DND-41 (cell line): ENCODE measurements at regions not wholly inside any gene's neighbourhood (a gene's known extent, or its start where the extent isn't known, plus 50 kb on each side); places are given as distances from the start of the nearest gene placed in this dataset.

Experiments
- ATAC-seq: fragments of 200-7000 bp; cut with Tn5 transposase; 3 replicates; pipeline ENCODE4 v1.9.1; 2021; ENCODE audit warnings: low read depth; ENCODE audit not compliant: insufficient read depth
- DNase-seq: peaks from one replicate; pipeline ENCODE4 v3.0.0-alpha.2; 2020
- H2AFZ ChIP-seq: 2 replicates; pipeline ENCODE4 v1.6.0; 2012; ENCODE audit warnings: low read depth, low read length
- H3K27ac ChIP-seq: 2 replicates; pipeline ENCODE4 v1.5.1; 2012; ENCODE audit warnings: low read length, inconsistent platforms
- H3K27me3 ChIP-seq: fragments of 200-600 bp; sonication (generic); 2 replicates; pipeline ENCODE4 v1.6.0; 2012; ENCODE audit warnings: low read length, mild to moderate bottlenecking, inconsistent platforms; ENCODE audit not compliant: insufficient read depth, poor library complexity
- H3K36me3 ChIP-seq: 2 replicates; pipeline ENCODE4 v1.5.1; 2012; ENCODE audit warnings: low read length, inconsistent platforms; ENCODE audit not compliant: insufficient read depth
- H3K4me1 ChIP-seq: 2 replicates; pipeline ENCODE4 v1.5.1; 2012; ENCODE audit warnings: mild to moderate bottlenecking, low read length; ENCODE audit not compliant: insufficient read depth
- H3K4me2 ChIP-seq: 2 replicates; pipeline ENCODE4 v1.6.0; 2012; ENCODE audit warnings: mild to moderate bottlenecking, moderate library complexity, low read length, inconsistent platforms; ENCODE audit not compliant: insufficient read depth
- H3K4me3 ChIP-seq, 2 experiments: fragments of 200-600 bp in 1 of 2; shearing (Covaris generic) in 1 of 2; 2 replicates each; pipeline ENCODE4 v1.5.1; 2012 to 2016; ENCODE audit warnings: inconsistent platforms in 2 of 2, low read length in 2 of 2, mild to moderate bottlenecking in 2 of 2, low read depth in 1 of 2, moderate library complexity in 1 of 2
- H3K79me2 ChIP-seq: 2 replicates; pipeline ENCODE4 v1.6.0; 2012; ENCODE audit warnings: low read length, inconsistent platforms; ENCODE audit not compliant: insufficient read depth
- H3K9ac ChIP-seq: 2 replicates; pipeline ENCODE4 v1.6.0; 2012; ENCODE audit warnings: low read depth, mild to moderate bottlenecking, inconsistent platforms, low read length, moderate library complexity
- H3K9me3 ChIP-seq: 2 replicates; pipeline ENCODE4 v1.5.1; 2012; ENCODE audit warnings: low read length, moderate library complexity, mild to moderate bottlenecking, inconsistent platforms; ENCODE audit not compliant: insufficient read depth, severe bottlenecking
- H4K20me1 ChIP-seq: 2 replicates; pipeline ENCODE4 v1.6.0; 2012; ENCODE audit warnings: low read length; ENCODE audit not compliant: insufficient read depth
- EZH2 ChIP-seq: IDR thresholded peaks from 3 replicates; pipeline ENCODE4 v1.6.1; 2012; ENCODE audit warnings: borderline replicate concordance, low read depth, mild to moderate bottlenecking, moderate library complexity, low read length, inconsistent platforms; ENCODE audit not compliant: severe bottlenecking
- TF ChIP-seq, protein P1 (sequence below): IDR thresholded peaks from 2 replicates; pipeline ENCODE4 v1.5.1; 2012; ENCODE audit warnings: borderline replicate concordance, low read length, moderate library complexity, mild to moderate bottlenecking; ENCODE audit not compliant: poor library complexity, severe bottlenecking; ENCODE audit errors: extremely low read depth

DNA sequence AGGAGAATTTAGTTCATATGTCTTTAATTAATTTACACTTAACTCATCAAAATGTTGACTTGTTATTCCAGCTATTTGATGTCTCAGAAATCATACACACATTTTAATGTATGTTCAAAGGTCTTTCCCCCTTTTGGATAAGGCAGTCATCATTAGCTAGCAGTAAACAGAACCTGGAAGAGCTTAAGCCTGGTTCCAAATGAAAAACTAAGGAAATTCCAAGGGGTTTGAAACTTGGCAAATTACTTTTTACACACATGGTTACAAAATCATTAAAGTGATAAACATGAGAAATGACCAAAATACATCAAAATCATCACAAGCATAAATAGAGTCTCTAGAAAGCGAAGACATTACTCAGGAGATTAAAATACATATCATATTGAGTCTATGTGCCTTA lies 359.8 kb upstream of the ZNF608 start:
- no peak overlapping the region for H3K9ac ChIP-seq

DNA sequence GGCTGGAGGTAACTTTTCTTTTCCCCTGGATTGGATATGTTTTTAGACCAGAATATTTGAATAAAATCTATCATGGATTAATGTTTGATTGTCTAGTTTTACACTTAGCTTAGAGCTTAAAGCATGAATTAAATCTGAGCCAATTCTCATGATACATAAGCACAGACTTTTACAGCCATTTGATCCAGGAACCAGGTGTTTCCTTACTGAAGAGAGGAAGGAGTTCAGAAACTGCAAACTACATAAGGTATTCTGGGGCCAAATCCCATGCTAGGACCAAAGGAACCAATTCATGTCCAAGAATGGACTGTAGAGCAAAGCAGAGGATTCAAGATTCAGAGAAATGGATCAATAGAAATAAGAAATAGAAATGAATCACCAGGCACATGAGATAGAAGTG lies 360.4 kb upstream of the ZNF608 start:
- TF ChIP-seq EZH2: no peak
- TF ChIP-seq, protein P1, sequence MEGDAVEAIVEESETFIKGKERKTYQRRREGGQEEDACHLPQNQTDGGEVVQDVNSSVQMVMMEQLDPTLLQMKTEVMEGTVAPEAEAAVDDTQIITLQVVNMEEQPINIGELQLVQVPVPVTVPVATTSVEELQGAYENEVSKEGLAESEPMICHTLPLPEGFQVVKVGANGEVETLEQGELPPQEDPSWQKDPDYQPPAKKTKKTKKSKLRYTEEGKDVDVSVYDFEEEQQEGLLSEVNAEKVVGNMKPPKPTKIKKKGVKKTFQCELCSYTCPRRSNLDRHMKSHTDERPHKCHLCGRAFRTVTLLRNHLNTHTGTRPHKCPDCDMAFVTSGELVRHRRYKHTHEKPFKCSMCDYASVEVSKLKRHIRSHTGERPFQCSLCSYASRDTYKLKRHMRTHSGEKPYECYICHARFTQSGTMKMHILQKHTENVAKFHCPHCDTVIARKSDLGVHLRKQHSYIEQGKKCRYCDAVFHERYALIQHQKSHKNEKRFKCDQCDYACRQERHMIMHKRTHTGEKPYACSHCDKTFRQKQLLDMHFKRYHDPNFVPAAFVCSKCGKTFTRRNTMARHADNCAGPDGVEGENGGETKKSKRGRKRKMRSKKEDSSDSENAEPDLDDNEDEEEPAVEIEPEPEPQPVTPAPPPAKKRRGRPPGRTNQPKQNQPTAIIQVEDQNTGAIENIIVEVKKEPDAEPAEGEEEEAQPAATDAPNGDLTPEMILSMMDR: no peak
- H3K27me3 ChIP-seq: no peaks in the 10 kb centered on the region
- H3K4me1 ChIP-seq: peaks cover 15% of the 10 kb centered on the region
- H3K4me3 ChIP-seq: no peak overlapping the region
- H2AFZ ChIP-seq: no peak overlapping the region
- no peaks in the 10 kb centered on the region for H3K36me3 ChIP-seq
- H3K9me3 ChIP-seq: no peaks in the 10 kb centered on the region
- H3K9ac ChIP-seq: no peak overlapping the region
- no peaks in the 10 kb centered on the region for H4K20me1 ChIP-seq
- no peak for DNase-seq
- no peak for ATAC-seq
- H3K27ac ChIP-seq: no peak overlapping the region
- no peak overlapping the region for H3K4me2 ChIP-seq
- no peaks in the 10 kb centered on the region for H3K79me2 ChIP-seq

More for the DNA sequence above, 359.8 kb upstream of the ZNF608 start:
- H3K9me3 ChIP-seq: no peaks in the 10 kb centered on the region
- H3K4me3 ChIP-seq: no peak overlapping the region
- no peak for ATAC-seq
- H2AFZ ChIP-seq: no peak overlapping the region
- no peaks in the 10 kb centered on the region for H3K79me2 ChIP-seq
- H3K4me2 ChIP-seq: no peak overlapping the region
- peaks cover 8% of the 10 kb centered on the region for H3K4me1 ChIP-seq
- no peak for TF ChIP-seq EZH2
- TF ChIP-seq, protein P1: no peak
- H3K36me3 ChIP-seq: no peaks in the 10 kb centered on the region
- H3K27me3 ChIP-seq: no peaks in the 10 kb centered on the region
- H3K27ac ChIP-seq: no peak overlapping the region
- H4K20me1 ChIP-seq: no peaks in the 10 kb centered on the region
- no peak for DNase-seq

DNA sequence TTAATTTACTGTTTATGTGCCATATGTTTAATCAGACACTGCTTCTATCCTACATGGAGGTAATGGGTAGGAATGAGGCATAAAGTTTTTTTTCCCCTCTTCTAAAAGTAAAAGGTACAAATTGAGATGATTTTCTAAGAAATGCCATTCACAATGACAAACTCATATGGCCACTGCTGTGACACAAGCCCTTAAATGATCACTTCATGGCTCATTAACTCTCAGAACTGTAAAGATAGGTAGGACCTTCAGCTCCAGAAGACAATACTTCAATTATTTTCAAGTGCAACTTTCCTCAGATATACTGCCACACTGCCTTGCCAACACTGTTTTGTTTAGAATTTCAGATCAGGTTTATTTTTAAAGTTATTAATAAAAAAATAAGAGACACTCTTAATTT lies 362.9 kb upstream of the ZNF608 start:
- Histone ChIP-seq H4K20me1 (no peaks in the 10 kb centered on the region), H3K9ac (no peak overlapping the region), H3K79me2 (no peaks in the 10 kb centered on the region), H2AFZ (no peak overlapping the region), H3K27me3 (no peaks in the 10 kb centered on the region), H3K36me3 (no peaks in the 10 kb centered on the region), H3K9me3 (no peaks in the 10 kb centered on the region), H3K27ac (no peak overlapping the region), H3K4me1 (peaks cover 29% of the 10 kb centered on the region), H3K4me3 (no peak overlapping the region), H3K4me2 (no peak overlapping the region)
- TF ChIP-seq, protein P1: no peak
- TF ChIP-seq EZH2: no peak
- no peak for ATAC-seq
- DNase-seq: no peak

DNA sequence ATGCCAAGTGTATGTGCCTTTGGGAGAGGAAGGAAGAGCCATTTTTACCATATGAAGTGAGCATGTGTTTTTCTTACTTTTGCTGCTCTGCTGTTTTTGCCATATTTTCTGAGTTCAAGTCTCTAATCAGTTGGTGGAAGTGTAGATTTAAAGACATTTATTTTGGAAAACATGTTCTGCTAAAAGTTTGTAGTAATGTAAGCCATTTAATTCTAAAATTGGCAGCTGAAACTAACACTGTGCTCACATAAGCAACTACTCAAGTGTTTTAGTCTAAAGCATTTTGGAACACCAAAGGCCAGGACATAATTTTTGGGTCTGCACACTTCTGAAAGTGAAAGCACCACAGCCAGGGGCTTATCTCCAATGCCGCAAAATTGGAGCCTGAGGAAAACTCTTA lies 363.4 kb upstream of the ZNF608 start:
- DNase-seq (no peak), ATAC-seq (no peak)
- no peaks in the 10 kb centered on the region for H3K9me3 ChIP-seq
- peaks cover 29% of the 10 kb centered on the region for H3K4me1 ChIP-seq
- H3K4me3 ChIP-seq: no peak overlapping the region
- TF ChIP-seq, protein P1: no peak
- no peak for TF ChIP-seq EZH2
- no peak overlapping the region for H3K4me2 ChIP-seq
- no peak overlapping the region for H3K27ac ChIP-seq
- H3K79me2 ChIP-seq: no peaks in the 10 kb centered on the region
- no peaks in the 10 kb centered on the region for H3K36me3 ChIP-seq
- H3K27me3 ChIP-seq: no peaks in the 10 kb centered on the region
- no peak overlapping the region for H3K9ac ChIP-seq
- H4K20me1 ChIP-seq: no peaks in the 10 kb centered on the region
- H2AFZ ChIP-seq: no peak overlapping the region
